SKM-1 treated with dmso at 0.1 percent for 144 hours (cell line): ENCODE measurements at regions not wholly inside any gene's neighbourhood (a gene's known extent, or its start where the extent isn't known, plus 50 kb on each side); places are given as distances from the start of the nearest gene placed in this dataset.
"Not testable (repeated sequence)": the region's sequence is repeated elsewhere in the genome, so short reads cannot be mapped to it uniquely, and the experiment has no call there.

Experiments used
- DNase-seq: peaks from one replicate; lab custom pipeline; 2025; ENCODE audit not compliant: unreplicated experiment; lab: John Stamatoyannopoulos, UW

GRCh38 chr10:65794861-65795260, 1131.0 kb upstream of the LRRTM3 start:
- not testable (repeated sequence) for DNase-seq

GRCh38 chr10:65796472-65796871, 1129.4 kb upstream of the LRRTM3 start:
- DNase-seq: no peak

GRCh38 chr10:65798133-65798532, 1127.7 kb upstream of the LRRTM3 start:
- no peak for DNase-seq

- DNase-seq: no peak
These were observed 1123.4 kb upstream of the LRRTM3 start for GRCh38 chr10:65802391-65802790.

GRCh38 chr10:65805511-65805910, 1120.3 kb upstream of the LRRTM3 start:
- no peak for DNase-seq

- DNase-seq: no peak
These were observed 1119.8 kb upstream of the LRRTM3 start for GRCh38 chr10:65805993-65806392.

GRCh38 chr10:65808687-65809333, 1117.0 kb upstream of the LRRTM3 start:
- no peak for DNase-seq

- no peak for DNase-seq
These were observed 1113.8 kb upstream of the LRRTM3 start for GRCh38 chr10:65811931-65812525.

- no peak for DNase-seq
These were observed 1109.3 kb upstream of the LRRTM3 start for GRCh38 chr10:65816536-65816935.

GRCh38 chr10:65818990-65819389, 1106.8 kb upstream of the LRRTM3 start:
- no peak for DNase-seq

GRCh38 chr10:65827359-65827758, 1098.5 kb upstream of the LRRTM3 start:
- no peak for DNase-seq

- no peak for DNase-seq
These were observed 1087.0 kb upstream of the LRRTM3 start for GRCh38 chr10:65838811-65839210.

GRCh38 chr10:65843203-65843602, 1082.6 kb upstream of the LRRTM3 start:
- no peak for DNase-seq

GRCh38 chr10:65845916-65846315, 1079.9 kb upstream of the LRRTM3 start:
- DNase-seq: no peak

- no peak for DNase-seq
These were observed 1079.3 kb upstream of the LRRTM3 start for GRCh38 chr10:65846541-65846940.

GRCh38 chr10:65846949-65847348, 1078.9 kb upstream of the LRRTM3 start:
- DNase-seq: no peak

GRCh38 chr10:65847436-65848230, 1078.2 kb upstream of the LRRTM3 start:
- no peak for DNase-seq

- DNase-seq: no peak
These were observed 1067.0 kb upstream of the LRRTM3 start for GRCh38 chr10:65858841-65859240.

GRCh38 chr10:65861249-65861648, 1064.6 kb upstream of the LRRTM3 start:
- no peak for DNase-seq
